Keratinocyte (primary cell): ENCODE measurements at regions not wholly inside any gene's neighbourhood (a gene's known extent, or its start where the extent isn't known, plus 50 kb on each side); places are given as distances from the start of the nearest gene placed in this dataset.

Experiments used
- DNase-seq: peaks from one replicate; pipeline ENCODE4 v3.0.0-alpha.2; 2011; ENCODE audit warnings: low read depth, missing footprints, low spot score
- FAIRE-seq: peaks from 2 replicates; lab custom pipeline; 2011; peaks lifted over from hg19 to GRCh38; lab: Jason Lieb, UNC
- H2AFZ ChIP-seq: 2 replicates; pipeline ENCODE4 v1.6.0; 2012; ENCODE audit warnings: low read length, control low read depth, inconsistent platforms; ENCODE audit not compliant: control insufficient read depth
- H3K27ac ChIP-seq: 2 replicates; pipeline ENCODE4 v1.5.1; 2011; ENCODE audit warnings: low read length; ENCODE audit not compliant: control insufficient read depth, insufficient read depth
- H3K27me3 ChIP-seq: 3 replicates; pipeline ENCODE4 v1.6.0; 2011; ENCODE audit warnings: low read length; ENCODE audit not compliant: control insufficient read depth, insufficient read depth; ENCODE audit errors: extremely low read depth
- H3K36me3 ChIP-seq, 2 experiments: 2 replicates in 1 of 2; 3 replicates in 1 of 2; pipeline ENCODE4 v1.5.1; 2011; ENCODE audit warnings: low read length in 2 of 2, mild to moderate bottlenecking in 1 of 2; ENCODE audit not compliant: control insufficient read depth in 2 of 2, insufficient read depth in 2 of 2; ENCODE audit errors: extremely low read depth in 1 of 2
- H3K4me1 ChIP-seq: 3 replicates; pipeline ENCODE4 v1.5.1; 2011; ENCODE audit warnings: low read length; ENCODE audit not compliant: control insufficient read depth, insufficient read depth; ENCODE audit errors: extremely low read depth
- H3K4me2 ChIP-seq: 3 replicates; pipeline ENCODE4 v1.6.0; 2011; ENCODE audit warnings: low read depth, low read length; ENCODE audit not compliant: control insufficient read depth, insufficient read depth; ENCODE audit errors: extremely low read depth
- H3K4me3 ChIP-seq, 3 experiments: fragments of 200-600 bp in 1 of 3; sonication (generic) in 1 of 3; 2 replicates in 2 of 3; 3 replicates in 1 of 3; pipeline ENCODE4 v1.5.1; 2011 to 2016; ENCODE audit warnings: low read length in 3 of 3, mild to moderate bottlenecking in 3 of 3, control low read depth in 2 of 3, inconsistent platforms in 1 of 3, low read depth in 1 of 3, mixed read lengths in 1 of 3, mixed run types in 1 of 3, moderate library complexity in 1 of 3; ENCODE audit not compliant: control insufficient read depth in 2 of 3, insufficient read depth in 2 of 3; ENCODE audit errors: extremely low read depth in 1 of 3
- H3K79me2 ChIP-seq: 2 replicates; pipeline ENCODE4 v1.6.0; 2012; ENCODE audit warnings: low read length; ENCODE audit not compliant: control insufficient read depth, insufficient read depth
- H3K9ac ChIP-seq: 3 replicates; pipeline ENCODE4 v1.6.0; 2011; ENCODE audit warnings: low read length; ENCODE audit not compliant: control insufficient read depth, insufficient read depth; ENCODE audit errors: extremely low read depth
- H3K9me1 ChIP-seq: 3 replicates; pipeline ENCODE4 v1.6.0; 2011; ENCODE audit warnings: low read length; ENCODE audit not compliant: control insufficient read depth, insufficient read depth; ENCODE audit errors: extremely low read depth
- H3K9me3 ChIP-seq: 2 replicates; pipeline ENCODE4 v1.5.1; 2012; ENCODE audit warnings: low read depth, low read length; ENCODE audit not compliant: control insufficient read depth
- H4K20me1 ChIP-seq: 3 replicates; pipeline ENCODE4 v1.6.0; 2011; ENCODE audit warnings: low read length; ENCODE audit not compliant: control insufficient read depth, insufficient read depth; ENCODE audit errors: extremely low read depth
- EZH2 ChIP-seq: IDR thresholded peaks from one replicate; pipeline ENCODE4 v1.6.1; 2012; ENCODE audit warnings: inconsistent platforms, mild to moderate bottlenecking, low read length, moderate library complexity
- dilution Hi-C: fragments of 300-500 bp; cut with MboI; formaldehyde crosslinking; loops from one replicate; pipeline ENCODE4 v1.7.0; 2020; ENCODE audit warnings: low sequenced_read_pairs; ENCODE audit not compliant: extremely low pct_ligation_motif_present
- TF ChIP-seq, protein P1 (sequence below), 3 experiments: IDR thresholded peaks in 1 of 3; conservative IDR thresholded peaks in 1 of 3; optimal IDR thresholded peaks in 1 of 3; 2 replicates in 2 of 3; 3 replicates in 1 of 3; pipeline versions ENCODE3 to v1.5.1; 2011; ENCODE audit warnings: low read length in 3 of 3, mild to moderate bottlenecking in 3 of 3, moderate library complexity in 2 of 3, control low read depth in 1 of 3, inconsistent platforms in 1 of 3; ENCODE audit not compliant: insufficient read depth in 2 of 3; ENCODE audit errors: extremely low read depth in 1 of 3

DNA sequence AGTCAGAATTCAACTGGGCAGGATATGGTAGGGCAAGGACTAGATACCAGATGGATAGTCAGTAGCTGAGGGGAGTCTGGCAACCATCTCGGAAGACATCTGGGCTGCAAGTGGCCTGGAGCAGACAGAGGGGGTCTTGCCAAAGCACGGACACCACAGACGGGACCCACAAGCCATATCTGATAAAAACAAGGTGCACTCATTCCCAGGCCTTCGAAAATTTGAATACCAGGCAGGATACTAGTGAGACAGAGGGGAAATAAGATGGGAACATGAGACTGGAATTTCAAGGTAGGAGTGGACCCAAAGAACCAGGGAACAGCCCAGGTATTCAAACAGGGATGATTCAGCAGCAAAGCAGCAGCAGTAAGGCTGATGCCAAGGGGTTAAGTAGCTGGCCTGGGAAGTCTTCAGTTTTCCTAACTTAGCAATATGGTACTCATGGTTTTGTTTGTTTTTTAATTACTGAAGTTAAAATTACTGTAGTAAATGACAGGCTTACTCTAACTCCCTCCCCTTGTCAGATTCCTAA lies 144.9 kb upstream of the NCKAP5 start:
- H3K9me1 ChIP-seq: no peaks in the 10 kb centered on the region
- no peak overlapping the region for H3K4me3 ChIP-seq
- no peak overlapping the region for H3K4me2 ChIP-seq
- no peaks in the 10 kb centered on the region for H3K79me2 ChIP-seq
- no peak overlapping the region for H2AFZ ChIP-seq
- dilution Hi-C loops: no loop called here
- no peak for DNase-seq
- no peak overlapping the region for H3K9ac ChIP-seq
- no peak for TF ChIP-seq EZH2
- TF ChIP-seq, protein P1, sequence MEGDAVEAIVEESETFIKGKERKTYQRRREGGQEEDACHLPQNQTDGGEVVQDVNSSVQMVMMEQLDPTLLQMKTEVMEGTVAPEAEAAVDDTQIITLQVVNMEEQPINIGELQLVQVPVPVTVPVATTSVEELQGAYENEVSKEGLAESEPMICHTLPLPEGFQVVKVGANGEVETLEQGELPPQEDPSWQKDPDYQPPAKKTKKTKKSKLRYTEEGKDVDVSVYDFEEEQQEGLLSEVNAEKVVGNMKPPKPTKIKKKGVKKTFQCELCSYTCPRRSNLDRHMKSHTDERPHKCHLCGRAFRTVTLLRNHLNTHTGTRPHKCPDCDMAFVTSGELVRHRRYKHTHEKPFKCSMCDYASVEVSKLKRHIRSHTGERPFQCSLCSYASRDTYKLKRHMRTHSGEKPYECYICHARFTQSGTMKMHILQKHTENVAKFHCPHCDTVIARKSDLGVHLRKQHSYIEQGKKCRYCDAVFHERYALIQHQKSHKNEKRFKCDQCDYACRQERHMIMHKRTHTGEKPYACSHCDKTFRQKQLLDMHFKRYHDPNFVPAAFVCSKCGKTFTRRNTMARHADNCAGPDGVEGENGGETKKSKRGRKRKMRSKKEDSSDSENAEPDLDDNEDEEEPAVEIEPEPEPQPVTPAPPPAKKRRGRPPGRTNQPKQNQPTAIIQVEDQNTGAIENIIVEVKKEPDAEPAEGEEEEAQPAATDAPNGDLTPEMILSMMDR (optimal IDR thresholded peaks at IDR 0.05 in 1 of 3, IDR thresholded peaks at IDR 0.05 in 1 of 3, conservative IDR thresholded peaks at IDR 0.05 in 1 of 3; ENCODE audit: extremely low read depth in 1 of 3, insufficient read depth in 2 of 3, low read length in 3 of 3): no peak
- H3K36me3 ChIP-seq: no peaks in the 10 kb centered on the region
- no peaks in the 10 kb centered on the region for H3K27me3 ChIP-seq
- H3K9me3 ChIP-seq: peaks cover 3% of the 10 kb centered on the region
- no peaks in the 10 kb centered on the region for H4K20me1 ChIP-seq
- H3K4me1 ChIP-seq: no peaks in the 10 kb centered on the region
- FAIRE-seq: peak; percentile 41
- H3K27ac ChIP-seq: no peak overlapping the region

GRCh38 chr2:133716166-133716565 lies 147.9 kb upstream of the NCKAP5 start:
- Histone ChIP-seq H3K27ac (no peak overlapping the region), H3K36me3 (no peaks in the 10 kb centered on the region), H4K20me1 (no peaks in the 10 kb centered on the region), H3K27me3 (no peaks in the 10 kb centered on the region), H3K79me2 (no peaks in the 10 kb centered on the region), H3K9me1 (no peaks in the 10 kb centered on the region), H3K9me3 (no peaks in the 10 kb centered on the region), H3K4me3 (no peak overlapping the region), H3K4me1 (peaks cover 3% of the 10 kb centered on the region), H3K4me2 (no peak overlapping the region), H3K9ac (no peak overlapping the region), H2AFZ (no peak overlapping the region)
- FAIRE-seq (no peak), DNase-seq (no peak)
- TF ChIP-seq EZH2: no peak
- TF ChIP-seq, protein P1 (optimal IDR thresholded peaks at IDR 0.05 in 1 of 3, IDR thresholded peaks at IDR 0.05 in 1 of 3, conservative IDR thresholded peaks at IDR 0.05 in 1 of 3; ENCODE audit: extremely low read depth in 1 of 3, insufficient read depth in 2 of 3, low read length in 3 of 3): no peak
- dilution Hi-C loops: no loop called here
